ENCODE measurements at regions not wholly inside any gene's neighbourhood (a gene's known extent, or its start where the extent isn't known, plus 50 kb on each side); places are given as distances from the start of the nearest gene placed in this dataset.

- no peaks in the 10 kb centered on the region for H3K27me3 Mint-ChIP-seq (ENCODE audit: insufficient read depth, unreplicated experiment)
- peaks cover 9% of the 10 kb centered on the region for H3K9me3 Mint-ChIP-seq (ENCODE audit: unreplicated experiment)
- intact Hi-C loops (cut with micrococcal nuclease; ENCODE audit: unreplicated experiment): loop anchor here (1.0 to 5.0 kb wide), 2 partner anchors 12 to 167 kb away; no protein-coding TSS in a partner anchor
- Histone ChIP-seq H3K4me3 (ENCODE audit: low read depth, low read length) (no peak overlapping the region), H3K9me3 (no peaks in the 10 kb centered on the region), H3K4me1 (peaks cover 33% of the 10 kb centered on the region), H3K27me3 (replicated peaks; ENCODE audit: control insufficient read depth, insufficient read depth, low read length) (no peaks in the 10 kb centered on the region), H3K36me3 (ENCODE audit: control insufficient read depth, insufficient read depth, low read length) (no peaks in the 10 kb centered on the region)
- H3K36me3 Mint-ChIP-seq (ENCODE audit: insufficient read depth, unreplicated experiment): no peaks in the 10 kb centered on the region
- peak overlapping the region; percentile 40 for H3K27ac Mint-ChIP-seq (ENCODE audit: unreplicated experiment)
- peaks cover 33% of the 10 kb centered on the region for H3K4me1 Mint-ChIP-seq (ENCODE audit: low read depth, unreplicated experiment)
- peak overlapping the region; percentile 52 for H3K4me3 Mint-ChIP-seq (ENCODE audit: unreplicated experiment)
- DNase-seq: peak; percentile 67 to 70
- POLR2A ChIA-PET: no interaction called here
- no TSS peak for BruUV-seq (replicated peaks)
- CTCF ChIA-PET: no interaction called here
- no peak for TF ChIP-seq CTCF (IDR thresholded peaks at IDR 0.05; ENCODE audit: insufficient read depth in 1 of 2, low read depth in 1 of 2, low read length in 1 of 2, severe bottlenecking in 1 of 2, unreplicated experiment in 1 of 2)
Measured at GRCh38 chr4:166493924-166494345, 620.9 kb downstream of the TLL1 start.

GRCh38 chr4:166498546-166498945 lies 625.5 kb downstream of the TLL1 start:
- H3K36me3 ChIP-seq (ENCODE audit: control insufficient read depth, insufficient read depth, low read length): no peaks in the 10 kb centered on the region
- Mint-ChIP-seq H3K9me3 (ENCODE audit: unreplicated experiment) (peaks cover 24% of the 10 kb centered on the region), H3K36me3 (ENCODE audit: insufficient read depth, unreplicated experiment) (no peaks in the 10 kb centered on the region), H3K27ac (ENCODE audit: unreplicated experiment) (no peak overlapping the region), H3K4me3 (ENCODE audit: unreplicated experiment) (no peak overlapping the region), H3K4me1 (ENCODE audit: low read depth, unreplicated experiment) (peaks cover 26% of the 10 kb centered on the region), H3K27me3 (ENCODE audit: insufficient read depth, unreplicated experiment) (no peaks in the 10 kb centered on the region)
- no peaks in the 10 kb centered on the region for H3K9me3 ChIP-seq
- BruUV-seq (replicated peaks): no TSS peak
- ChIA-PET CTCF (no interaction called here), POLR2A (no interaction called here)
- no peaks in the 10 kb centered on the region for H3K27me3 ChIP-seq (replicated peaks; ENCODE audit: control insufficient read depth, insufficient read depth, low read length)
- no peak for TF ChIP-seq CTCF (IDR thresholded peaks at IDR 0.05; ENCODE audit: insufficient read depth in 1 of 2, low read depth in 1 of 2, low read length in 1 of 2, severe bottlenecking in 1 of 2, unreplicated experiment in 1 of 2)
- DNase-seq: no peak
- H3K4me1 ChIP-seq: peaks cover 23% of the 10 kb centered on the region
- H3K4me3 ChIP-seq (ENCODE audit: low read depth, low read length): no peak overlapping the region
- intact Hi-C loops (cut with micrococcal nuclease; ENCODE audit: unreplicated experiment): no loop called here

- DNase-seq: no peak
- H3K9me3 Mint-ChIP-seq (ENCODE audit: unreplicated experiment): peaks cover 17% of the 10 kb centered on the region
- H3K9me3 ChIP-seq: no peaks in the 10 kb centered on the region
- no peaks in the 10 kb centered on the region for H3K36me3 Mint-ChIP-seq (ENCODE audit: insufficient read depth, unreplicated experiment)
- peaks cover 13% of the 10 kb centered on the region for H3K4me1 ChIP-seq
- no peak overlapping the region for H3K27ac Mint-ChIP-seq (ENCODE audit: unreplicated experiment)
- no peaks in the 10 kb centered on the region for H3K36me3 ChIP-seq (ENCODE audit: control insufficient read depth, insufficient read depth, low read length)
- POLR2A ChIA-PET: no interaction called here
- no peaks in the 10 kb centered on the region for H3K27me3 Mint-ChIP-seq (ENCODE audit: insufficient read depth, unreplicated experiment)
- CTCF ChIA-PET: no interaction called here
- H3K27me3 ChIP-seq (replicated peaks; ENCODE audit: control insufficient read depth, insufficient read depth, low read length): no peaks in the 10 kb centered on the region
- no peak for TF ChIP-seq CTCF (IDR thresholded peaks at IDR 0.05; ENCODE audit: insufficient read depth in 1 of 2, low read depth in 1 of 2, low read length in 1 of 2, severe bottlenecking in 1 of 2, unreplicated experiment in 1 of 2)
- intact Hi-C loops (cut with micrococcal nuclease; ENCODE audit: unreplicated experiment): no loop called here
- no peak overlapping the region for H3K4me3 ChIP-seq (ENCODE audit: low read depth, low read length)
- no peak overlapping the region for H3K4me3 Mint-ChIP-seq (ENCODE audit: unreplicated experiment)
- no TSS peak for BruUV-seq (replicated peaks)
- peaks cover 14% of the 10 kb centered on the region for H3K4me1 Mint-ChIP-seq (ENCODE audit: low read depth, unreplicated experiment)
Measured at GRCh38 chr4:166499820-166500219, 626.8 kb downstream of the TLL1 start.
